Fibroblast of the conjunctiva (primary cell): ENCODE measurements at regions not wholly inside any gene's neighbourhood (a gene's known extent, or its start where the extent isn't known, plus 50 kb on each side); places are given as distances from the start of the nearest gene placed in this dataset.

Source experiments
- DNase-seq: peaks from one replicate; pipeline ENCODE4 v3.0.0-alpha.2; 2010; ENCODE audit warnings: low read depth

DNA sequence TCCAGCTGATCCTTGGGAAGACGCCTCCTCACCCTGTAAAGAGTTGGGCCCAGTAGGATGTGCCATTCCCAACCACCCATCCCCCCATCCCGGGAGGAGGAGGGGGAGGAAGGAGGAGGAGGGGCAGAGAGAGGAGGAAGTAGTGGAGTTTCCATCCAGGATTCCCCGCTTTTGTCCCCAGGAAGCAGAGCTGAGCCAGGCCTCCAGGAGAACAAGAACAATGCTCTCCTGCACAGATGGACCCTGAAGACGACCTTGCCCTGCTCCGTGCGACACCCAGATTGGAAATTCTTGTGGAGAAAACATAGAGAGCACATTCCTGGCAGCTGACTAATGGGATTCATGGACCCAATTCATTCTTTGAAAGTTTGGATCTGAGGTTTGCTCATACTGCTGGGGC, 132.3 kb upstream of the CRY1 start:
- no peak for DNase-seq

DNA sequence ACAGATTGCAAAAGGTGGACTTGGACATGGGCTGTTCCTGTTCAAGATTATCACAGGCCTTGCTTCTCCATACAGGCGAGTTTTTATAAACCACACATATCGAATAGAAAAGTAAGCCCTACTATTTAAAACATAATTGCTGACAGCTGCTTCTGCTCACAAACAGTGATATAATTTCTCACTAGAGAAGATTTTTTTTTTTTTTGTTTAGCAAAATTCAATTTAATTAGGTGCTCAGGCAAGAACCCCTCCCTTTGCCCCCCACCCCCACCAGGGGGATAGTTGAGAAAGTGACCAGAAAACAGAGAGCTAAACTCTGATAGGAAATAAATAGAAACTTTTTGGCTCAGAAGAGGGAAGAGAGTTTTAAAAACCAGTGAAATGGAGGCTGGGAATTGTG, 132.8 kb upstream of the CRY1 start:
- DNase-seq: no peak

DNA sequence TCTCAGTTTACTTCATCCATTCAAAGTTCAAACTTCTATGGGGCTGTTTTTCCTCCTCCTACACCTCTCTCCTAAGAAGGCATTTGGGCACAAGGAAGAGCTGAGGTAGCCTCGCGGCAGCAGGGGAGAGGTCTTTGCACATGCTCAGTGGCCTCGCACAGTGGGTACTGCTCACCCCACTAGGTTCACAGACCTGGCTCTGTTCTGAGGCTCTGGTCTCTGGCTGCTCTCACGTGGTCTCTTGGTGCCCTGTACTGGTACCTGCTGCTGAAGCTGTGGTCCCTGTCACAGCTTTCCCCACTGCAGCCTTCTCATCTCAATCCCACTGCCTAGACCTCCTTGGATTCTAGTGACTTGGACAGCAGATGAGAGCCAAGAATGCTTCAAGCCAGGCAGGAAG, 134.7 kb upstream of the CRY1 start:
- no peak for DNase-seq

DNA sequence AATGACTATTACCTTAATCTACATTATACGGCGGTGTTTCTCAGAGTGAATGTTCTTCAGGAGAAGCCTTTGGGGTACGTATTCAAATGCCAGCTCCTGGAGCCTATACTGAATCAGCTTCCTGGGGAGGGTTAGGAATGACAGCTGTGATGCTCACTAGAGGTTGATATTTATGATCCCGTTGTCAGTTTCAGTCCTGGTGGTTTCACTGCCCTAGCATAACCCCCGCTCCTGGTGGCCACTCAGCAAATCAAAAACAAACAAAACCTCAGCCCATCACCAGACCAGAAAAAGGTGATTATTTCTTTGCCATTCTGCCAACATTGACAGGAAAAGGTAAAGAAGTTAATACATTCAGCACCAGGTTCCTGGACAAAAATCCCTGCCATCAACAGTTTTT, 136.5 kb upstream of the CRY1 start:
- no peak for DNase-seq

DNA sequence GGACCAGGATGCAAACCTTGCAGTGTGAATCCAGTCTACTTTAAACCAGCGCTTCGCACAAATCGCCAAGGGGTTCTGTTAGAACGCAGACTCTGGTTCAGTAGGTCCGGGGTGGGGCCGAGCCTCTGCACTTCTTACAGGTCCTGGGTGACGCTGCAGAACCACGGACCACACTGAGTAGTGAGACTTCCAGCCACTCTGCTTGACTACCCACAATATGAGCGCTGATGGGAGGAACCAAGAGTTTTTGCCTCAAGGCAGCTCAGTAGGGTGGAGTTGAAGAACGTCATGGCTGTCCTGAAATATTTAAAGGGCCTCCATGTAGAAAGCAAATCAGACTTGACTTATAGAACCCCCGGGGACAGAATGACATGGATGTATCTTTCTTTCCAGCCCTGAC, 138.0 kb upstream of the CRY1 start:
- no peak for DNase-seq

DNA sequence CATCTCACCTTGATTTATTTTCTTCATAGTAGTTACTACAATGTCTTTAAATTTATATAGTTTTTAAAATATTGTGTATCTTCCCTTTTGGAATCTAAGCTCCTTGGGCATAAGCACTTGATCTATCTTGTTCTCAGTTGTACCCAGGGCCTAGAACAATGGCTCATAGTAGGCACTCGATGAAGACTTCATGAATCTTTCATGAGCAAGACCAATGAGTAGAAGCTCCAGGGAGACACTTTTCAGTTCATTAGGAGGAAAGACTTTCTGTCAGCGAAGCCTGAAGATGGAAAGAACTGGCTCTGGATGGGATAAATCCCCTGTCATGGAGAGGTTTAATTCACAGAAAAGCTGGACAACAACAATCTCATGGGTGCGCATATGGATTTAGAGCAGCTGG, 140.2 kb upstream of the CRY1 start:
- no peak for DNase-seq

DNA sequence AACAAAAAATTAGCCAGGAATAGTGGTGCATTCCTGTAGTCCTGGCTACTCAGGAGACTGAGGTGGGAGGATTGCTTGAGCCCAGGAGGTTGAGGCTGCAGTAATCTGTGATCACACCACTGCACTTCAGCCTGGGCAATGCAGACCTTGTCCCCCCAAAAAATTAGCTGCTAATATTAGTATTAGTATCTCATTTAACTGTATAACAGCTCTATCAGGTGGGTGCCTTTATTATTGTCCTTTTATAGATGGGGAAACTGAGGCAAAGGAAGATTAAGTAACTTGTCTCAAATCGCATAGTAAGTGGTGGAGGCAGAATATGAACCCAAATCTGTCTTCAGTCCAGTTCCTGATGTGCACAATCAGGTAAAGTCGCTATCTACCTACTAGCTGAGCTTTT, 142.3 kb upstream of the CRY1 start:
- DNase-seq: no peak

DNA sequence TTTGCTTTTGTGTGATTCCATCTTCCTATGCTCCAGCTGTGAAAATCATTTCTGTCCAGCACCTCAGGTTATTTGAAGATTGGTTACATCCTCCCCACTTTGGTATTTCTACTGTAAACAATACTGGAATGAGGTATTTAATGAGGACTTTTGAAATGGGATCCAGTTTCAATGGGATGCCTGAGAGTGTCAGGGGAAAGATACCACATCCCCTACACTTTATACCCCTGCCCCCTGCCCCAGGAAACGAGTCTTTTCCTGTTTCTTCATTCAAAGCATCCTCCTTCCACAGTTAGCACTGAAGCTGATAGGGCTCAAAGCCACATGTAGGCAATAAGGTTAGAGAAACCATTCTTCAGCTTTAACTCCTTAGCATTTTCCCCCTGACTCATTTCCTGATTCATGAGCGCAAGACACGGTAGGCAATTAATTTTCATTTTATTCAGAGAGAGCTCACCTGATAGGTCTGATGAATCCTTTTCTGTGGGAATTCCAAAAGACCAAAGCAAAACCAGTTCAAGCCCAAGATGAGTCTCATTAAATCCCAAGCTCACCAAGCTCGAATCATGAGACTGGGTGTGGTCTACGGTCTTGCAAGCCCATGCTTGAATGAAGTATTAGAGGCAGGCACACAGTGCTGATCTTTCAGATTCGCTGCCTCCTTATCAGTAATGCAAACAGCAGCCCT, 143.6 kb upstream of the CRY1 start:
- no peak for DNase-seq

DNA sequence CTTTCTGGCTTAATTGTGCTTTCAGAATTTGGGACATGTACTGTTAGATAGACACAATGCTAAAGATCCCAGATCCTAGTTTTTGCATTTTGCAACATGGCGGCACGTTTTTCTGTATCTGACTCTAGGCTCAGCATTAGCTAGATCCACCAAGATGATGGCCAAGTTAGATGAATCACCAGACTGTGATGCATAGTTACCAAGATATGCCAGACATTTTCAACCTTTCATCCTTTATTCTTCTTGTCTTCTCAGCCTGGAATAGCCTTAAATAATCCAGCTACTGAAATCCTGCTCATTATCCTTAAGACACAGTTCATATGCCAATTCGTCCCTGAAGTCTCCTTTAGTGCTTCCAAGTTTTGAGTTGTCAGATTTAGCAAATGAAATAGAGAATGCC, 144.9 kb upstream of the CRY1 start:
- no peak for DNase-seq

DNA sequence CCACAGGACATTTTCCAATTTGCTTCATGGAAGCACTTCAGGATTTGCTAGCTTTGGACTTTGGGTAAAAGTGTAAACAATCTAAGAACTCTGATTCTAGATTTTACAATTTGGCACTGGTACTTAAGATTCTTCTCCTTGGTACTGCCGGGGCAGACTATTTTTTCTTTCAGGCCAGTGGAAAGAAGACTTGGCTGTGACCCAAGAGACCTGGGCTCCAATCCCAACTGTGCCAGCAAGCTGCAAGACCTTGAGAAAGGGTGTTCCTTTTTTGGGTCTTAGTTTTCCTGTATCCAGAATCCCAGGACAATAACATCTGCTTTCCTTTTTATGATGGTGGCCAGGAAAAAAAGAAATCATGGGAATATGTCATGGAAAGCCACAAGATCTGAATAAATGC, 148.1 kb upstream of the CRY1 start:
- DNase-seq: no peak

DNA sequence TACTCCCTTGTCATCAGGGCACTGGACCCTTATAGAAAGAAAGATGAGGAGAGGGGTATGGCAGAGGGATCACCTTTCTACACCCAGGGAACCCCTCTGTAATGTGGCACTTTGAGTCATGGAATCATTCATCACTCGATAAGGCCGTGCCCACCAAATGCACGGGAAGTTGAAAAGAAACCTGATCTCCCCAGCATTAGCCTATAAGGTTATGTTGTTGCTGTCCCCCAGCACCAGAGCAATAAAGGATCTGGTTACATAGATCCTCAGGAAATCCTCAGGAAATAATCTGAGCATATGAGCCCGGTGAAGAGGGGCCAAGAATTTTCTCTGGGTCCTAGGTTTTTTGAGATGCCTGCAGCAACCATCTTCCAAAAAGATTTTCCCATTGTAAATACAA, 148.8 kb upstream of the CRY1 start:
- DNase-seq: no peak

DNA sequence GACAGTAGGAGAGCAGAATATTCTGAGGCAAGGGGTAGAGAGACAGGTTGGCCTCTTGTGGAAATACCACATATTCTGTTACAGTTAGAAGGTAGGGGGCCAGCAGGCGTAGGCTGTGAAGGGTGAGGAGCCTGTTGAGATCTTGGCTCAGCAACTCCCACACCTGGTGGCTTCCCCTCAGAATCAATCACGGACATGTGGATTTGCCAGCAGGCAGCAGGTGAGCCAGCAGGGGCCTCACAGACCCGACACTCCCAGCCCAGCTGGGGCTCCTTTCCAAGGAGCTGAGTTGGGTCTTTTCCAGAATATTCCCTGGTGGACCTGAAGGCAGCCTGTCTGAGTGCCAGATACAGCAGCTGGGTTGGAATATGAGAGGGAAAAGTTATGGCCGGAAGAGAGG, 150.0 kb upstream of the CRY1 start:
- no peak for DNase-seq

DNA sequence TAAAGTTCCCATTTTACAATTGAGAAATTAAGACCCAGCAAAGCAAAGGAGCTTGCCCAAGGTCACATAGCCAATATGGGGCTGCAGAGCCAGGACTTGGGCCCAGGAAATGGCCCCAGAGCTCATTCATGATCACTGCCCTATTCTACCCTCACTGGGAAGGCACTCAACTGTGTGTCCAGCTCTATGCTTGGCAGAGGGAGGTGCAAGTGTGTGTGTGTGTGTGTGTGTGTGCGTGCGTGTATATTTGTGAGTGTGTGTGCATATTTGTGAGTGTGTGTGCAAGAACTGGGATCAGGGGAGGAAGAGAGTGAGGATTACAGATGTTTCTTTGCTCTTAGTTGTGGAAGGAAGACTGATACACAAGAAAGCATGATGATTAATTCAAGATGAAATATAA, 151.2 kb upstream of the CRY1 start:
- DNase-seq: no peak

DNA sequence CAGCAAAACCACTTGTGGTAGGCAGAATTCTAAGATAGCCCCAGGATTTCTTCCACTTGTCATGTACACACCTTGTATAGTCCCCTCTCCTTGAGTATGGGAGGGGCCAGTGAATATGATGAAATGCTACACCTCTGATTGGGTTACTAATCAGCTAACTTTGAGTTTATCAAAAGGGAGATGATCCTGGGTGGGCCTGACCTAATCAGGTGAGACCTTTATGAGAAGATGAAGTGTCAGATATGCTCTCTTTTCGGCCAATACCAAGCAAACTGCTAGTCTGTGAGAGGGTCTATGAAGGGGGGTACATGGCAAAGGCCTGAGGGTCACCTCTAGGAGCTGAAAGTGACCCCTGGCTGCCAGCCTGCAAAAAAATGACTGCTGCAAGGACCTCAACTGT, 154.3 kb upstream of the CRY1 start:
- DNase-seq: no peak

DNA sequence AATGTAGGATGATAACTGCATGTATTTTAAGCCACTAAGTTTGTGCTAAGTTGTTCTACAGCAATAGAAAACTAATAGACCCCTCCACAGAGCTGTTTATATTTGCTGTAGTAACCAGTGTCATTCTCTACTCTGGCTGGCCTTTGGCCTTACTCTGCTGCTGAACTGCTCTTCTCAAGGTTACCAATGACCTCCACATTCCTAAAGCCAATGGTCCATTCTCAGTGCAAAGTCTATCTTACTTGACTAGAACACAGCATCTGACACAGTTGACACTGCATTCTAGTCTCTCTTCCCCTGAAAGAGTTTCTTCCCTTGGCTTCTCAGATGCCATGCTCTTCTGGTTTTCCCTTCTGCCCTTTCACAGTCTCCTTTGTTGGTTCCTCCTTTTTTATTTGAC, 154.8 kb upstream of the CRY1 start:
- no peak for DNase-seq

DNA sequence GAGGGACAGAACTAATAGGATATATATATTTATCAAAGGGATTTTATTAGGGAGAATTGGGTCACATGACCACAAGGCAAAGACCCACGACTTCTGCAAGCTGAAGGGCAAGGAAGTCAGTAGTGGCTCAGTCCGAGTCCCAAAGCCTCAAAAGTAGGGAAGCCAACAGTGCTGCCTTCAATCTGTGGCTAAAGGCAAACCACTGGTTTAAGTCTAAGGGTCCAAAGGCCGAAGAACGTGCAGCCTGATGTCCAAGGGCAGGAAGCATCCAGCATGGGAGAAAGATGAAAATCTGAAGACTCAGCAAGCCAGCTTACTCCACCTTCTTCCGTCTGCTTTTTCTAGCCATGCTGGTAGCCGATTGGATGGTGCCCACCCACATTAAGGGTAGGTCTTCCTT, 157.9 kb upstream of the CRY1 start:
- no peak for DNase-seq

DNA sequence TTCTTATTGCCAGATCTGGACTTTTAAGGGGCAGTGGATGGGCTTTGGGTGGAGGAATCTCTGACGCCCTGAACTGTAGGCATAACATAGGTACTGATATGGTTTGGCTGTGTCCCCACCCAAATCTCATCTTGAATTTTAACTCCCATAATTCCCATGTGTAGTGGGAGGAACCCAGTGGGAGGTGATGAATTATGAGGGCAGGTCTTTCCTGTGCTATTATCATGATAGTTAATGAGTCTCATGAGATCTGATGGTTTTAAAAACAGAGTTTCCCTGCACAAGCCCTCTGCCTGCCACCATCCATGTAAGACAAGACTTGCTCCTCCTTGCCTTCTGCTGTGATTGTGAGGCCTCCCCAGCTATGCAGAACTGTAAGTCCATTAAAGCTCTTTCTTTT, 160.0 kb upstream of the CRY1 start:
- DNase-seq: no peak

DNA sequence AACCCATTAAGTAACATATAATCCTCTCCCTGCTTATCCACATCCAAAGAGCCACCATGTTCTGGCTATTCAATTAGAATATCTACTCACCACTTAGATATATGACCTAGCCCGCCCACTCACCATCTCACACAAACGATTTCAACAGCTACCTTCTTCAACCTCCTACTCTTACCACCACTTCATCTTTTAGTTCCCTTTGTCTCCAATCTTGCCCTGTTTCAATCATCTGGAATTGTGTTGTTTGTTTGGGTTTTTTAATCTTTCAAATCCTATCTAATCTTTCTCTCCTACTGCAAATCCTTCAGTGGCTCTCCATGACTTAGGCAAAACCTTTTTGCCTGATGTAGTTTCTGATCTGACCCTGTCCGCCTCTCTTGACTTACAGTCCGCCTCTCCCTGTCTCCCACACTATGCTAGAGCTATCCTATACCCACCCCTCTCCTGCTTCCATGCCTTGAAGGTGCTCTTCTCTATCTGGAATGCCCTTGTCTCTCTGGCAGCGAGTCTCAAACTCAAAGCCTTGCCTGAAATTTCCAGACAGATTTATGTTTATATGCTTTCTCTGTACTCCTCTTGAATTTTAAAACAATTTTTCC, 161.0 kb upstream of the CRY1 start:
- DNase-seq: no peak

DNA sequence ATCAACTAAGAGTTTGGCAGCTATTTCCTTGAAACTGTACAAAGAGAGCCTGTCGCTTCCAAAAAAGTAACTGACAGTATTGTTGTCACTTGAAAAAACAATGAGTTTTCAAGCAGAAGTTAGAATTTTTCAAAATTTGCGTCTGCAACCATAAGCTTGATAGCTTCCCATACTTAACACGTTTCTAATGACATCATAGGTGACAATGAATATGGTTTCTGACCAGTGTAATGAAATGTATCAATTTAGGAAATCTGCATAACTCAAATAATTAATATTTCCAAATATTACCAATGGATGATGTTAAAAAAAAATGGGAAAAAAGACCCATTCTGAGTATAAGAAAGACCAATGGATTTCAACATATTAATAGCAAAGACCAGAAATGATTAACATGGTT, 165.4 kb upstream of the CRY1 start:
- DNase-seq: no peak

DNA sequence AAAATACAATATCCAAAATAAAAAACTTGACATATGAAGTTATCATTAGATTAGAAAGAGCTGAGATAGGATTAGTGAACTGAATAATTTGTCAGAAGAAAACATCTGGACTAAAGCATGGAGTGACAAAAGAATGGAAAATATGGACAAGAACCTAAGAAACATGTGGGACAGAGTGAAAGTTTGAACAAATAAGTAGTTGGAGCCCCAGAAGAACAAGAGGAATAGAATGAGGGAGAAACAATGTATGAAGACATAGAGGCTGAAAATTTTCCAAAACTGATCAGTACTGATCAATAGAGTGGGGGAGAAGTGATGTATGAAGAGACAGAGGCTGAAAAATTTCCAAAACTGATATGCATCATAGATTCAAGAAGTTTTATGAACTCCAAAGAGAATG, 170.6 kb upstream of the CRY1 start:
- no peak for DNase-seq

DNA sequence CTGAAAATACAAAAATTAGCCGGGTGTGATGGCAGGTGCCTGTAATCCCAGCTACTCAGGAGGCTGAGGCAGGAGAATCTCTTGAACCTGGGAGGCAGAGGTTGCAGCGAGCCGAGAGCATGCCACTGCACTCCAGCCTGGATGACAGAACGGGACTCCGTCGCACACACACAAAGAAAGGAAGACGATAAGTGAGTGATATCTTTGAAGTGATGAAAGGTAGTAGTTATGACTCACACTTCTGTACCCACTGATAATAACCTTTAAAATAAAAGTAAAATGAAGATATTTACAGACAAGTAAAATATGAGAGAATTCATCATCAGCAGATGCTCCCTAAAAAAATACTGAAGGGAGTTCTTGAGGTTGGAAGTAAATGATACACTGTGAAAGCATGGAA, 171.3 kb upstream of the CRY1 start:
- no peak for DNase-seq

DNA sequence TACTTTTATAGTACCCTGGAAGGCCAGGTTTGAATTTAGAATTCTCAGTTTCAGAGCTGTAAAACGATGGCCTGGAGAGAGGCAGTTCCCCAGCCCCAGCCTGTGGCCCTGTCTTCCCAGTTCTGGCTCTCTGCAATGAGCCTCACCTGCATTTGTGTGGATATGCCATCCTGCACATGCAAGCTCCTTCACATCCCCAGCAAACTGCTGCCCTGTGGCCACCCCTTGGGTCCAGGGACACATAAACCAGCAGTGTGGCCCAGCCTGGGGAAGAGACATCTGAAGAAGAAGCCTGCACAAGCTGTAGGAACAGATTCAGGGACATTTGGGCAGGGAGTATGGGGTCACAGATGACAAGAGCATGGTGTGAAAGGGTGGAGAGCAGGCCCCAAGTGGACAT, 174.3 kb upstream of the CRY1 start:
- DNase-seq: no peak

DNA sequence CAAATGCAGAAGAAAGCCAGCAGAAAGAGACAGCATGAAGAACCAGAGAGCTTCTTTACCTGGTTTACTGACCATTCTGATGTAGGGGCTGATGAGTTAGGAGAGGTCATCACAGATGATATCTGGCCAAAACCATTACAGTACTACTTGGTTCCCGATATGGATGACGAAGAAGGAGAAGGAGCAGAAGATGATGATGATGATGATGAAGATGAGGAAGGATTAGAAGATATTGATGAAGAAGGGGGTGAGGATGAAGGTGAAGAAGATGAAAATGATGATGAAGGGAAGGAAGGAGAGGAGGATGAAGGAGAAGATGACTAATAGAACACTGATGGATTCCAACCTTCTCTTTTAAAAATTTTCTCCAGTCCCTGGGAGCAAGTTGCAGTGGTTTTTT, 178.2 kb upstream of the CRY1 start:
- no peak for DNase-seq

DNA sequence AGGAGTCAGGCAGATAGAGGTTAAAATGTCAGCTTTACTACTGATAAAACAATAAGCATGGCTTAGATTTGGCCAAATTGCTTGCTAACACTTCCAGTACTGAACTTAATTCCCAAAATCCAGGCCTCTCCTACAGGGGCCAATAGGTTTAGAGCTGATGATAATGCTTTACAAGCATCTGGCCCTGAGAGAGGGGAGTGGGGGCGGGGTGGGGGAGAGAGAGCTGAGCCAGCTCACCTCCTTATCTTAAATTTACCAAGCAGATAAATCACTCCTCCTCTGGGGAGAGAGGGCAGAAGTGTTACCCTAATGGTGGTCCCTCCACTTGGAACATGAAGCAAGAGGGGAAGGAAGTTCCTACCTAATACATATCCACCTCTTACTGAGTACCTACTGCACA, 182.2 kb upstream of the CRY1 start:
- no peak for DNase-seq

DNA sequence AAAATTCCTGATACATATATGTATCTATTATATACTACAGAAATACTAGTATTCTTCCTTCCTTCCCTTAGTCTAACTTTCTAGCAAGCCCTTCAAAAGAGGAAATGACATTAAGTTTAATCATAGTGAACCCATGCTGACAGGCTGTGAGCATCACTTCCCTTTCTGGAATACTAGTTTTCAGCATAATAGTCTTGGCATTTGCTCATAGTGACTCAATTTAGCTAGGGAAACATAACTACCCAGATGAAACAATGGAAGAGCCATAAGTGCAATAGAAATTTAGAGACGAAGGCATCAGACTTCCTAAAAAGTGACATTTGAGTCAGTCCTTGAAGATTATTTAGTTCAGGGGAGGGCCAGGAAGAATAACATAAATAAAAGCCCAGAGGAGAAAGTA, 184.5 kb upstream of the CRY1 start:
- no peak for DNase-seq
